NCI-H1092 treated with DMSO at 0.1 percent for 48 hours (cell line): ENCODE measurements at regions not wholly inside any gene's neighbourhood (a gene's known extent, or its start where the extent isn't known, plus 50 kb on each side); places are given as distances from the start of the nearest gene placed in this dataset.
A peak's percentile ranks its signal among the peaks of the same experiment; 100 is the strongest.

Experiments
- DNase-seq: peaks from one replicate; lab custom pipeline; 2025; lab: John Stamatoyannopoulos, UW

- DNase-seq, result peak; percentile 77
Observed at GRCh38 chr2:59734743-59735142, 818.7 kb downstream of the BCL11A start.

DNA sequence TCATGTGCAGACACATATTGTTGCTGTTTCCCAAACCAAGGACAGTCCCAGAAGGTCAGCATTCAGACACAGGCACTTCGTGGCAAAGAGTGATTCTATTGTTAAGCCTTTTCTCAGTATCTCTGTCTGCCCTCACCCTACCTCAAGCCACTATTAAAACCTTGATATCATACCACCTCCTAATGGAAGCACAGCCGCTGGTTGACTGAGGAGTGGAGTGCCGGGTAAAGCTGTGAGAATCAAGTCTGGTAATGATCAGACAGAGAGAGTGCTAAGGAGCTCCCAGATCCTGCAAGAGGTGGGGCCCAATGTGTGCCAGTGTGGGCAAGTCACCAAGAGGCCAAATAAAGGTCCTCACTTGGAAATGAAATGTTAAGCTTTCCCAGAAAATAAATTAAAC lies 819.5 kb downstream of the BCL11A start:
- DNase-seq, result peak; percentile 60

GRCh38 chr2:59733567-59733930 lies 819.9 kb downstream of the BCL11A start:
- DNase-seq, result no peak

- DNase-seq, result no peak
Observed at GRCh38 chr2:59732871-59733566, 820.4 kb downstream of the BCL11A start.

GRCh38 chr2:59727121-59727590 lies 826.3 kb downstream of the BCL11A start:
- no peak for DNase-seq

DNA sequence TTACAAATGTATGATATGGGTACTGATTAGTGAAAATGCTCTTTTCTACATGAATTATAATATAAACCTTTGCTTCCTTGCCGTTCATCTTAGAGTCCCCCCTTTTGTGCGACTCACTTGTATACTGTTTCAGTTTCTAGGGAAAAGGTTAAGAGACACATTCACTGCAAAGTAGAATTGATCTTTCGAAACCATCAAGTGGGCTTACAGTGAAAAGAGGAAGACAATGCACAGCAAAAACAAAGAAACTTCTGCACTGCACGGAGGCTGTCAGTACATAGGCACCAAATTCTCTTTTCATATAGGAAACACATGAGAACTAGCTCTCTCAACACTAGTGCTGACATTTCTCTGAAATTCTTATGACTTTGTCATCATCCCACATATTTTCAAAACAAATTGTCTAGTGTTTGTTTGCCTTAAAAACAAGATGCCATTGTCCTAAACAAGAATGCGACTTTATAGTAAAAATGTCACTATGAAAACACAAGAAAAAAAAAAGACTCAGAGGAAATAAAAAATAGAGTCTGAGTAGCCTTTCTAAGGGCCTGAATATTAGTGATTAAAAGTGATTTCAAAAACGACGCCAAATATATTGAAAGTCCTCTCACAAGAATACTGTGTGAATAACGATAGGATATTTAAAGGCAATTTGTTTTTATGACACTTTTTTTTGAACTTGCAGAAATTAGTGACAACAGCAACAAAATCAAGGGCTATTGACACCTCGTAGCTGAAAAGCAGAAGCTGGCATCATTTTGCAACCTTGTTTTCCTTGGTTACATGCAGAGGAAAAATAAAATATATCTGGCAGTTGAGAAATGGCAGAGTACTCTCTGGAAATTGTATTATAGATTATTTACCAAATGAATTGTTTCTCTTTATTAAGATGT lies 827.0 kb downstream of the BCL11A start:
- no peak for DNase-seq

- no peak for DNase-seq
Observed at GRCh38 chr2:59724746-59725145, 828.7 kb downstream of the BCL11A start.

- DNase-seq, result no peak
Observed at GRCh38 chr2:59720296-59720866, 833.1 kb downstream of the BCL11A start.

DNA sequence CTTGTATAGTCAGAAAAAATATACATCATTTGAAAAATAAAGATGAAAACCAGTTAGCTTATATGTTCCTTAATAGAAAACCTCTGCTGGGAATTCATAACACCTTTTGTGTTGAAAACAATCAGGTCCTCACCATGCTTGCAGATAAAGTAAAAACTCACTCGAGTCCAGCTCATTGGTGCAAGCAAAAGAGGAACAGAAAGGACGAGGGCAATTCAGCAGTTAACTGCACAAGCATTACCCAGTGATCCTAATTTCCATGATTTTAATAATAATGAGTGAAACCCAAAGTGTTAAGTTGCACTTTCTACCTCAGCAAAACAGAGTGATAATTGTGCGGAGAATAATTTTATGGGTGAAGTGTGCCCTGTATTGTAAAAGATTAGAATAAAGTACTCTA lies 839.9 kb downstream of the BCL11A start:
- no peak for DNase-seq

DNA sequence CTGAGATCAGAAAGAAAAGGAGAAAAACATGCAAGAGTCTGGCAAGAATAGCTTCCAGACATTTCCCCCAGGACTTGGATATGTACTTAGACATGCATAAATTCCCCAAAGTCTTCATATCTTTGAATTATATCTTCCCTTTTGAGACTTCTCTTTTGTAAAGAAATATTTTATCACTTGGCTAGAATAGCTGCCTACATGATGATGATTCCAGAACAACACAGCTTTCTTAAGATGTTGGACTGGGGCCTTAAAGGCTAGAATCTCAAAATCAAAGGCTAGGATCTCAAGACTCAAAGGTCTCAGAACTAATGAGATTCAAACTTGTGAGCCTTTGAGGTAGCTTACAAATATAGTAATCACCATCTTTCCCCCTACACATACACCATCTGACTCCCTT lies 842.3 kb downstream of the BCL11A start:
- no peak for DNase-seq

GRCh38 chr2:59706729-59707128 lies 846.7 kb downstream of the BCL11A start:
- no peak for DNase-seq

DNA sequence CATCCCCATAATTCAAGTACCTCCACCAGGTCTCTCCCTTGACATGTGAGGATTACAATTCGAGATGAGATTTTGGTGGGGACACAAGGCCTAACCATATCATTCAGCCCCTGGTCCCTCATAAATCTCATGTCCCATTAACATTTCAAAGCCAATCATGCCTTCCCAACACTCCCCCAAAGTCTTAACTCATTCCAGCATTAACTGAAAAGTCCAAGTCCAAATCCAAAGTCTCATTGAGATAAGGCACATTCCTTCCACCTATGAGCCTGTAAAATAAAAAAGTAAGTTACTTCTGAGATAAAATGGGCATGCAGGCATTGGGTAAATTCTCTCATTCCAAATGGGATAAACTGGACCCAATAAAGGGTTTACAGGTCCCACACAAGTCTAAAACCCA lies 849.7 kb downstream of the BCL11A start:
- no peak for DNase-seq

GRCh38 chr2:59702026-59702425 lies 851.4 kb downstream of the BCL11A start:
- DNase-seq, result no peak

- DNase-seq, result no peak
Observed at GRCh38 chr2:59701271-59701994, 852.0 kb downstream of the BCL11A start.

DNA sequence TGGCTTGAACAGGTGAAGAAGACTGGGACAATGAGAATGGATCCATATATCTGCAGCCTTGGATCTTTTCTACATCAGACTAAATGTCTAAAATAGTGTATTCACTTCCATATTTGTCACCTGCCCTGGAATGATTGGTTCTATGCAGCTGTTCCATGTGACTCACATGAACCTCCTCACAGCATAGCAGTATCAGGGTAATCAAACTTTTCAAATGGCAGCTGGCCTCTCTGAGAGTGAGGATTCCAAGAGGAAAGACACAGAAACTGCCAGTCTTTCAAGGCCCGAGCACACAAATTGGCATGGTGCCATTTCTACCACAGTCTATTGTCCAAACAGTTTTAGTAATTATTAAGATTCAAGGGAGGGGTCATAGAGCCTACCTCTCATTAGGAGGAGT lies 859.3 kb downstream of the BCL11A start:
- DNase-seq, result no peak

GRCh38 chr2:59693231-59693959 lies 860.1 kb downstream of the BCL11A start:
- no peak for DNase-seq

DNA sequence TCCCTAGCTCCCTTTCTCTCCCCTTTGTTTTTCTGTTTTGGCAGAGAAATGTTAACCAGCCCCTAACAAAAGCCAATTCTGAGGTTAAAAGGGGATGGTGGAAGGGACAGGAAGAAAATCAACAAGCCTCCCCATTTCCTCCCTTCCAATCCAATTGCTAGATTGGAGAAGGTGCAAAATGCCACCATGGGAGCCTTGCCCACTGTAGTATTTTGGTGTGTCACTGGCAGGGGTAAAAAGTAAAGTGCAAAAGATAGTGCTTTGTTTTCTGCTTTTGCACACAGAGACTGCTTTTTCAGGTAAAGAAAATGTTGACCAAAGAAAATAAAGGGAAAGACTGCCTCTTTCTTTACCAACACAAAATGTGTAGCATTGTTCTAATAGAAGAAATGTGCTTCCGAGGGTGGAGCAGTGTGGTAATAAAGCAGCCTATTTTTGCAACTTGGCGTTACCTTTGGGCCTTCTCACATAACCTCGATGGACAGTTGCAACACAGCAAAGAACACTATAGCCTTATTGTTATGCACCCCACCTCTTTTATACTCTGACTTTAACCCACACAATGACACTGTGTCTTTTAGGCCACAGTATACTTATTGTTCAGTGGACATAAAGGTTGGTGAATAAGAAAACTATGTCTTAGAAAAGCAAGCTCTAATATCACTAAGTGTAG lies 861.8 kb downstream of the BCL11A start:
- DNase-seq, result no peak

DNA sequence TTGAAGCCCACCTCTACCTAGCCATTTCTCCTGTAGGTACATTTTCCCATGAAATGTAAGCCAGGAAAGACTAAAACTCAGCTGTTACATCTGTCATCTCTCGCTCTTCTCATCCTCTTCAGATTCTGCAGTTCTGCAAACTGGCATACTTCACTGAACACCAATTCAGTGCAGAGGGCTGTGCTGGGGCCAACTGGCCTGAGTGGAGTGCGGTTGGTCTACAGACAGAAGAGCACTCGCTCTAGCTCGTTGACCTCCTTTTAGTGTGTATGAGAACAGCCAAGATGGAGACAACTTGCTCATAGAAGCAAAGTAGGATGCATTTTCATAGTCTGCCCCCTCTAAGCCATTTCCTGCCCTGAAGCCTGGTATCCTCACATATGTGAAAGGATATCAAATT lies 862.6 kb downstream of the BCL11A start:
- DNase-seq, result no peak

GRCh38 chr2:59684771-59685166 lies 868.7 kb downstream of the BCL11A start:
- DNase-seq, result no peak

- no peak for DNase-seq
Observed at GRCh38 chr2:59684116-59684770, 869.2 kb downstream of the BCL11A start.

GRCh38 chr2:59680863-59681262 lies 872.6 kb downstream of the BCL11A start:
- no peak for DNase-seq
